GM18520 (cell line): ENCODE measurements at regions not wholly inside any gene's neighbourhood (a gene's known extent, or its start where the extent isn't known, plus 50 kb on each side); places are given as distances from the start of the nearest gene placed in this dataset.
"Not testable (repeated sequence)": the region's sequence is repeated elsewhere in the genome, so short reads cannot be mapped to it uniquely, and the experiment has no call there.

Source experiments
- ATAC-seq: cut with Tn5 transposase; IDR thresholded peaks from one replicate; pipeline ENCODE4 v1.9.1; 2021; ENCODE audit not compliant: unreplicated experiment

DNA sequence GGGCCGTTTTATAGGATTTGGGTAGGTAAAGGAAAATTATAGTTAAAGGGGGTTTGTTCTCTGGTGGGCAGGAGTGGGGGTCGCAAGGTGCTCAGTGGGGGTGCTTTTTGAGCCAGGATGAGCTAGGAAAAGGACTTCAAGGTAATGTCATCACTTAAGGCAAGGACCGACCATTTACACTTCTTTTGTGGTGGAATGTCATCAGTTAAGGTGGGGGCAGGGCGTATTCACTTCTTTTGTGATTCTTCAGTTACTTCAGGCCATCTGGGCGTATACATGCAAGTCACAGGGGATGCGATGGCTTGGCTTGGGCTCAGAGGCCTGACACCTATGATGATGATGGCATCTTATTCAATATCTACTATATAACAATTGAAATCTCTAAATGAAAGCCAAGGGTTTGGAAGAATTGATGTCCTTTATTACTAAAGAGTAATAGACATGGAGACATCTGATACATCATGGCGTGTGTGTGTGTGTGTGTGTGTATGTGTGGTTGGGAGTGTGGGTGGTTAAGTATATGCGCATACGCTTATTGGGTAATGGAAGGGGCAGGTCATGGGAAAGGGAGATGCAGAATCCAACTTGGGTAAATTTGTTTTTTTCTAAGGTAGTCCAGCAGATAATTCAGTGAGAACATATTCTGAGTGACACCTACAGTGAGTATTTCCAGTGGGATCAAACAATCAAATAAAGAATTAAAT lies 236.9 kb upstream of the DUSP10 start:
- ATAC-seq = not testable (repeated sequence)

DNA sequence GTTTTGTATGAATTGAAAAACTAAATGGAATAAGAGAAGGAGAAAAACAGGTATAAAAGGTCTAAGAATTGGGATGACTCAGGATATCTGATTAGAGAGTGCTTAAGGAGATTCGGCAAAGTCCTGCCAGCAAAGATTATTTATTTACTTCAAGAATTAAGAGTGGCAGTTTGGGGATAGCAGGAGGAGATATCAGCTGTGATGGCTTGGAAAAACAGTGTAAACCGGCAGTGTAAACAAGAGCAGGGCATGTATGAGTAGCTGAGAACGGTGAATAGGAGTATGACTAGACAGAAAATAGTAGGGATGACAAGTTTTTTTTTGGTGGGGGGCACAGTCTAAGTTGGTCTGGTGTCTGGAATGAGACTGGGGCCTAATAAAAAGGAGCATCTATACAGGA lies 231.9 kb upstream of the DUSP10 start:
- not testable (repeated sequence) for ATAC-seq

DNA sequence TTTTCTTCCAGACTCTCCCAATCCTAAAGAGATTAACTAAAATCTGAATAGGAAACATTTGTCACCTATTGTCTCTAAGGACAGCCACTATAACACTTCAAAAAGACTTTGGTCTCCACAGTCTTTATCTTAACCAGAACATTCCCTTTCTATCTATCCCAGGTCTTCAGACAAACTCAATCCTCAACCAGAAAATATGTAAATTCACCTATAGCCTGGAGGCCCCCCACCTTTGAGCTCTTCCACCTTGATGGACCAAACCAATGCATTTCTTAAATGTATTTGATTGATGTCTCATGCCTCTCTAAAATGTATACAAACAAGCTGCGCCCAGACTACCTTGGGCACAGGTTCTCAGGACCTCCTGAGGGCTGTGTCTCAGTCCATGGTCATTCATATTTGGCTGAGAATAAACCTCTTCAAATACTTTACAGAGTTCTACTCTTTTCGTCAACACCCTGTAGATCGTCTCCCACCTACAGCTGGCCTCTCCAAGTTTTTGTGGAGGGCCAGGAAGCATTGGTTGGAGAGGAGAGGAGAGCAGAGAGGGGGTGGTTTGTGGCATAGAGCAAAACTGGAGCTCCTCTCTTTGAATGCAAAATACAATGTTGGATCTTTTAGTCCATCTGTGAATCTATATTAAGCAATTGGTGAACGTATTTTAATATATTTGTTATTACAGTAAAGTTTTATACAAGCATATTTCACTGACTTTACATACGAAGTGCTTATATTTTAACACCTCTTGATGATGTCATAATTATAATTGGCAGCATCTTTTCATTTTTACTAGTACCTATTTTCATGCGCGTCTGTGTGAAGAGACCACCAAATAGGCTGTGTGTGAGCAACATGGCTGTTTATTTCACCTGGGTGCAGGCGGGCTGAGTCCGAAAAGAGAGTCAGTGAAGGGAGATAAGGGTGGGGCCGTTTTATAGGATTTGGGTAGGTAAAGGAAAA lies 230.7 kb upstream of the DUSP10 start:
- no peak for ATAC-seq

DNA sequence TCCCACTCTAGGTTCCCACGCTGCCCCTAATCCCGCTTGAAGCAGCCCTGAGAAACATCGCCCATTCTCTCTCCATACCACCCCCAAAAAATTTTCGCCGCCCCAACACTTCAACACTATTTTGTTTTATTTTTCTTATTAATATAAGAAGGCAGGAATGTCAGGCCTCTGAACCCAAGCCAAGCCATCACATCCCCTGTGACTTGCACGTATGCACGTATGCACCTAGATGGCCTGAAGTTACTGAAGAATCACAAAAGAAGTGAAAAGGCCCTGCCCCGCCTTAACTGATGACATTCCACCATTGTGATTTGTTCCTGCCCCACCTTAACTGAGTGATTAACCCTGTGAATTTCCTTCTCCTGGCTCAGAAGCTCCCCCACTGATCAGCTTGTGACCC lies 229.1 kb upstream of the DUSP10 start:
- not testable (repeated sequence) for ATAC-seq

DNA sequence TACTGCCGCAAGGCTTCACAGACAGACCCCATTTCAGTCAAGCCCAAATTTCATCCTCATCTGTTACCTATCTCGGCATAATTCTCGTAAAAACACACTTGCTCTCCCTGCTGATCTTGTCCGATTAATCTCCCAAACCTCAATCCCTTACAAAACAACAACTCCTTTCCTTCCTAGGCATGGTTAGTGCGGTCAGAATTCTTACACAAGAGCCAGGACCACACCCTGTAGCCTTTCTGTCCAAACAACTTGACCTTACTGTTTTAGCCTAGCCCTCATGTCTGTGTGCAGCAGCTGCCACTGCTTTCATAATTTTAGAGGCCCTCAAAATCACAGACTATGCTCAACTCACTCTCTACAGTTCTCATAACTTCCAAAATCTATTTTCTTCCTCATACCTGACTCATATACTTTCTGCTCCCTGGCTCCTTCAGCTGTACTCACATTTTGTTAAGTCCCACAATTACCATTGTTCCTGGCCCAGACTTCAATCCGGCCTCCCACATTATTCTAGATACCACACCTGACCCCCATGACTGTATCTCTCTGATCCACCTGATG lies 227.5 kb upstream of the DUSP10 start:
- not testable (repeated sequence) for ATAC-seq

DNA sequence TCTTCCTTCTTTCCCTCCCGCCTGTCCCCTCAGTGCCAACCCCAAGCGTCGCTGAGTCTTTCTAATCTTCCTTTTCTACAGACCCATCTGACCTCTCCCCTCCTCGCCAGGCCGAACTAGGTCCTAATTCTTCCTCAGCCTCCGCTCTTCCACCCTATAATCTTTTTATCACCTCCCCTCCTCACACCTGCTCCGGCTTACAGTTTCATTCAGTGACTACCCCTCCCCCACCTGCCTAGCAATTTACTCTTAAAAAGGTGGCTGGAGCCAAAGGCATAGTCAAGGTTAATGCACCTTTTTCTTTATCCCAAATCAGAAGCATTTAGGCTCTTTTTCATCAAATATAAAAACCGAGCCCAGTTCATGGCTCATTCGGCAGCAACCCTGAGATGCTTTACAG lies 225.6 kb upstream of the DUSP10 start:
- not testable (repeated sequence) for ATAC-seq

DNA sequence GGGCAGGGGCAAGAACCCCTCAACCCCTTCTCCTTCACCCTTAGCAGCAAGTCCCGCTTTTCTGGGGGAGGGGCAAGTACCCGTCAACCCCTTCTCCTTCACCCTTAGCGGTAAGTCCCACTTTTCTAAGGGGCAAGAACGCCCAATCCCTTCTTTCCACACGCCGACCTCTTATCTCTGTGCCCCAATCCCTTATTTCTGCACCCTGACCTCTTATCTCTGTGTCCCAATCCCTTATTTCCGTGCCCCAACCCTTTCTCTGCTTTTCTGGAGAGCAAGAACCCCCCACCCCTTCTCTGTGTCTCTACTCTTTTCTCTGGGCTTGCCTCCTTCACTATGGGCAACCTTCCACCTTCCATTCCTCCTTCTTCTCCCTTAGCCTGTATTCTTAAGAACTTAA lies 225.0 kb upstream of the DUSP10 start:
- ATAC-seq = not testable (repeated sequence)

DNA sequence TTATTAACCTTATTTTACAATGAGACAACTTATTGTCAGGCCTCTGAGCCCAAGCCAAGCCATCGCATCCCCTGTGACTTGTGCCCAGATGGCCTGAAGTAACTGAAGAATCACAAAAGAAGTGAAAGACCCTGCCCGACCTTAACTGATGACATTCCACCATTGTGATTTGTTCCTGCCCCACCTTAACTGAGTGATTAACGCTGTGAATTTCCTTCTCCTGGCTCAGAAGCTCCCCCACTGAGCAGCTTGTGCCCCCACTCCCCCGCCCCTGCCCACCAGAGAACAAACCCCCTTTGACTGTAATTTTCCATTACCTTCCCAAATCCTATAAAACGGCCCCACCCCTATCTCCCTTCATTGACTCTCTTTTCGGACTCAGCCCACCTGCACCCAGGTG lies 224.0 kb upstream of the DUSP10 start:
- ATAC-seq = not testable (repeated sequence)

DNA sequence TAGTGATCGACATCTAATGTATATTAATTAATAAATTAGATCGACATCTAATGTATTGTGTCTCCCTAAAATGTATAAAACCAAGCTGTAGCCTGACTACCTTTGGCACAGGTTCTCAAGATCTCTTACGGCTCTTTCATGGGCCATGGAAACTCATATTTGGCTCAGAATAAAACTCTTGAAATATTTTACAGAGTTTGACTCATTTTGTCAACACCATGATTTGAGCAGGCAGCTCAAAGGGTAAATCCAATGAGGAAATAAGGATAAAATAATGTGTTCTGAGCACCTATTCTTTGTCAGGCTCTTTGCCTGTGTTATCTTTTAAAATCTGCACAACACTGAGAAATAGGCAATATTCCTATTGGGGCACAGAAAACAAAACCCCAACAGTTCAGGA lies 223.4 kb upstream of the DUSP10 start:
- no peak for ATAC-seq

DNA sequence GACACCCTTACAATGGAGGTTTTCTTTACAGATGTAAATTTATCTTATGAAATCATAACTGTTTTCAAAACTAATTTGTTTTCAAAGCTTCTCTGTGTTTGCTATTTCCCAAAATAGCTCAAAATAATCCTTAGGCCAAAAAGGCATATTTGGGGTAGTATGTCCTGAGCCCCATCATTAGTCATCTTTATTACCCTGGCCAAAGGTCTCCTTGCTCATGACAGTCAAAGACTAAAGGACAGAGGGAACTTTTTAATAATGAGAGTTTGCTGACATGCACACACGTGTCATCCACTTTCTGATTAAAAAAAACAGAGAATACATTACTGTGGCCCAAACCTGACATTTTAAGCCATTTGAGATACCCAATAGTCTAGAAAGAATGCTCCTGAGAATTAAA lies 221.9 kb upstream of the DUSP10 start:
- ATAC-seq = no peak

DNA sequence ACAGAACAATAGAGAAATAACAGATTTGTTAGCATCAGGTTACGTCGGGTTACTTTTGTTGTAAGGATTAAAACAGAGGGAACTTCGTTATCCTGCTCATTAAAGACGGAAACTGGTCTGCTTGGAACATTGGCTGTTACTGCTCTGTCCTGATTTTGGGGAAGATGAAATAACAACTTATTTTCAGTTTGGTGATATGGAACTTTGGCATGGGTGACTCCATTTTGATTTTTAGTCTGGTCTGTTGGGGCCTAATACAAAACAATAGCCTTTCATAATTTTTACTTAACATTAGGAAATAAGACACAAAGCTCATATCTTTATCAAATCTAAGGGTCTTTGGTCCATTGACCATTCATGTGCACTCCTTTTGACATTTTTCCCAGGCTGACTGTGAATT lies 220.5 kb upstream of the DUSP10 start:
- ATAC-seq = no peak

DNA sequence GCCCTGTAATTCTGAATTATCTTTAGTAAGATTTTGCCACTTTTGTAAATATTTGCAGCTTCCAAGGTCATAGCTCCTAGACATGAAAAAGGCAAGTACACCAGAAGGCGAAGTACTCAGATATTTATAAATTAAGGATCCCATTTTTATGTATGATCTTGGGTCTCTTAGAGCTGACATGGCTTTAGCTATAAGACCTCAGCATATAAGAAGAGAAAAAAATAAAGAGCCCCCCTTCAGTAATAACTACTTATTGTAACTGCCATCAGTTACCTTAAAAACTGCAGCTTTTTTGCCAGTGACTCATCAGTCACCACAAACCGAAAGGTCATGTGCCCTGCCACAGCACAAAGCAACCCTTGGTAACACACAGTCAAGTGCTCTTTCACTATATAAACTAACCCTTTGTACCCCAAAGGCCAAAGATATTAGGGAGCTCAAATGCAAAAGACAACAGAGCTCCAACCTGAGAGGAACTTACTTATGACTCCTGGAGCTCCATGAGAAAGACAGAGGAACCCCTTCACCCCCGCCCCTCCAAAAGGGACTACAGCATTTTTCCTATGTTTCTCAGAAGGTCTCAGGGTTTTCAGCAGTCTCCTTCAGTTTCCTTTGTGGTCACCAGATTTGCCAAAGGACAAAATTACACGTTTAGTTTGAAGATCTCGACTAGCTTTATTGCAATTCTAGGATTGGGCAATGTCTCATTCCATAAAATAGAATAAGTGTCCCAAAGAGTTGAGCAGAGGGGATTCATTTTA lies 219.8 kb upstream of the DUSP10 start:
- peak; percentile 94 for ATAC-seq

DNA sequence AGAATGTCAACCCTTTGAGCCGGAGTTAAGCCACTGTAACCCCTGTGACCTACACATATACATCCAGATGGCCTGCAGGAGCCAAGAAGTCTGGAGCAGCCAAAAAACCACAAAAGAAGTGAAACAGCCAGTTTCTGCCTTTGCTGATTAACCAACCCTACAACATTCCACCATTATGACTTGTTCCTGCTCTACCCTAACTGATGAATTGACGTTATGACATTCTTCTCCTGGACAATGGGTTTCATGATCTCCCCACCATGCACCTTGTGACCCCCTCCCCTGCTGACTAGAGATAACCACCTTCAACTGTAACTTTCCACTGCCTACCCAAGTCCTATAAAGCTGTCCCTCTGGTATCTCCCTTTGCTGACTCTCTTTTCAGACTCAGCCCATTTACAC lies 216.3 kb upstream of the DUSP10 start:
- ATAC-seq = not testable (repeated sequence)

DNA sequence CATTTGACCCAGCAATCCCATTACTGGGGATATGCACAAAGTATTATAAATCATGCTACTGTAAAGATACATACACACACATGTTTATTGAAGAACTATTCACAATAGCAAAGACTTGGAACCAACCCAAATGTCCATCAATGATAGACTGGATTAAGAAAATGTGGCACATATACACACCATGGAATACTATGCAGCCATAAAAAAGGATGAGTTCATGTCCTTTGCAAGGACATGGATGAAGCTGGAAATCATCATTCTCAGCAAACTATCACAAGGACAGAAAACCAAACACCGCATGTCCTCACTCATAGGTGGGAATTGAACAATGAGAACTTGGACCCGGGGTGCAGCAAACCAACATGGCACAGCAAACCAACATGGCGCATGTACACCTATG lies 215.5 kb upstream of the DUSP10 start:
- not testable (repeated sequence) for ATAC-seq

DNA sequence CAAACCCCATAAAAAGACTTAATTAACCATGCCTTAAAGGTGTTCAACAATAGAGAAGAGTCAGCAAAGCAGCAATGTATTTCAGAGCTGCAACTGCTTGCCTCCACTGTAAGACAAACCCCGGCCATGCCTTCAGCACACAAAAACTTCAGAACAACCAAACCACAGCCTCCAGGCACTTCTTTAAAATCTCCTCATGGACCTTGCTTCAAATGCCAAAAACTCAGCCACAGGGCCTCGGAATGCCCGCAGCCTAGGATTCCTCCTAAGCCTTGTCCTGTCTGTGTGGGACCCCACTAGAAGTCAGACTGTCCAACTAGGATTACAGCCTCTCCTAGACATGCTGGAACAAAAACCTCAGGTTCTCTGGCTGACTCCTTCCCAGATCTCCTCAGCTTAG lies 208.1 kb upstream of the DUSP10 start:
- ATAC-seq = no peak

DNA sequence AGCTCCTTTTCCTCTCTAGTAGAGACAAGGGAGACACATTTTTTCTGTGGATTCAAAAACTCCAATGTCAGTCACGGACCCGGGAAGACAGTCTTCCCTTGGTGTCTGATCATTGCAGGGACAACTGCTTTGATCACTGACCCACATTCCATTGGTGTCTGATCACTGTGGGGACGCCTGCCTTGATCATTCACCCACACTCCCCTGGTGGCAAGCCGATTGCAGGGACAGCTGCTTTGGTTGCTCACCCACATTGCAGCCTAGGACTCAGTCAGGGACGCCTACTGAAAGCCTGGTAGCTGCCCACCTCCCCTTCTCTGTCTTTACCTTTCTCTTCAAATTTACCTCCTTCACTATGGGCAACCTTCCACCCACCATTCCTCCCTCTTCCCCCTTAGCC lies 206.6 kb upstream of the DUSP10 start:
- no peak for ATAC-seq

DNA sequence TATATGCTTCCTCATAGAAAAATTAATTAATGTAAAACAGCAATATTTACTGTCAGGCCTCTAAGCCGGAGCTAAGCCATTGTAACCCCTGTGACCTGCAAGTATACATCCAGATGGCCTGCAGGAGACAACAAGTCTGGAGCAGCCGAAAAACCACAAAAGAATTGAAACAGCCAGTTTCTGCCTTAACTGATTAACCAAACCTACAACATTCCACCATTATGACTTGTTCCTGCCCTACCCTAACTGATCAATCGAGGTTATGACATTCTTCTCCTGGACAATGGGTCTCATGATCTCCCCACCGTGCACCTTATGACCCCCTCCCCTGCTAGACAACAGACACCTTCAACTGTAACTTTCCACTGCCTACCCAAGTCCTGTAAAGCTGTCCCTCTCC lies 205.8 kb upstream of the DUSP10 start:
- ATAC-seq = no peak

DNA sequence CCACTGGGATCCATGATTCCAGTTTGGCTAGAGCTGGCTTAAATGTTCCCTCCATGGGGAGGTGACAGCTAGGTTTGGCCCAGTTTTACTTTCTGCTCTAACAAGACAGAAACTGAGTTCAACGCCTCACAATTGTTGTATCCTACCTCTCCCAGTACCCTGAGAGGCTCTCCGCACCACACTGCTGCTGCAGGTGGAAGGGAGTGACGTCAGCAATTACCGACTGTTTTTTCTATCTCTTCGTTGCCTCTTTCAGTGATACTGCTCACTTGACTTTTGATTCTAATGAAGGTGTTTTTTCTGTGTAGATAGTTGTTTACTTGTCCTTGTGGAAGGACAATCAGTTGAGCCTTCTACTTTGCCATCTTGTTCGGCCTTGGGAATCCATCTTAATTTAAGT lies 204.9 kb upstream of the DUSP10 start:
- no peak for ATAC-seq

DNA sequence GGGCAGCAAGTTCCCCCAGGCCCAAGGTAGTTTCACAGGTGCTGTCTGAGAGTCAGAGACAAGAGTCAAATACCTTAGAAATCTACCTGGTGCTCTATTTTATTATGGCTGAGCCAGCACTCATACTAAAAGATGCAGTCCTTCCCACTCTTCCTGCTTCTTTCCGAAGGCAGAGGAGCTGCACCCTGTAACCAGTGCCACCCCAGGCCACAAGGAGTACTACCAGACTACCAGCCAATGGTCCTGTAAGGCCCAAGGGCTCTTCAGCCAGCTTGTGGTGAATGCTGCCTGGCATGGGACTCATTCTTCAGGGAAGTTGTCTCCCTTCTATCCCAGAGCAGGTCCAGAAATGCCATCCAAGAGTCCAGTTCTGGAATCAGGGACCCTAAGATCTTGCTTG lies 203.8 kb upstream of the DUSP10 start:
- no peak for ATAC-seq

DNA sequence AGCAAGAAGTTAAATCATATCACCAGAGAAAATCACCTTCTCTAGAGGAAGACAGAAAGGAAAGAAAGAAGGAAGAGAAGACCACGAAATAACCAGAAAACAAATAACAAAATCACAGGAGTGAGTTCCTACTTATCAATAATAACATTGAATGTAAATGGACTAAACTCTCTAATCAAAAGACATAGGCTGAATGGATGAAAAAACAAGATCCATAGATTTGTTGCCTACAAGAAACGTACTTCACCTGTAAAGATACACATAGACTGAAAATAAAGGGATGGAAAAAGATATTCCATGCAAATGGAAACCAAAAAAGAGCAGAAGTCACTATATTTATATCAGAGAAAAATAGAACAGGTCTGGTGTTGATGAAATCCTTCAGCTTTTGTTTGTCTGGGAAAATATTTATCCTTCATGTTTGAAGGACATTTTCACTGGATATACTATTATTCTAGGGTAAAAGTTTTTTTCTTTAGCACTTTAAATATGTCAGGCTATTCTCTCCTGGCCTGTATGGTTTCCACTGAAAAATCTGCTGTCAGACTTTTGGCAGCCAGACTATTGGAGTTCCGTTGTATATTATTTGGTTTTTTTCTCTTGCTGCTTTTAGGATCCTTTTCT lies 202.5 kb upstream of the DUSP10 start:
- no peak for ATAC-seq

DNA sequence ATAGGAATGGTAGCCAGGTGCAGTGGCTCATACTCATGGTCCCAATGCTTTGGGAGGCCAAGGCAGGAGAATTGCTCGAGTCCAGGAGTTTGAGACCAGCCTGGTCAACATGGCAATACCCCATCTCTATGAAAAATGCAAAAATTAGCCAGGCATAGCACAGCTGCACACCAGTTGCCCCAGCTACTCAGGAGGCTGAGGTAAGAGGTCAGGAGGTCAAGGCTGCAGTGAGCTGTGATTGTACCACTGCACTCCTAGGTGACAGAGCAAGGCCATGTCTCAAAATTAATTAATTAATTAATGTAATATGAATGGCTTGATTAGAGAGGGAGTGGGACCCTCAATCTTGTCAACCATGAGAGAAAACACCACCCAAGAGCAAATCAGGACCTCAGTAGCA lies 198.7 kb upstream of the DUSP10 start:
- ATAC-seq = no peak
